Inflammatory macrophage treated with lipopolysaccharide for 4 hours (primary cell): ENCODE measurements at regions not wholly inside any gene's neighbourhood (a gene's known extent, or its start where the extent isn't known, plus 50 kb on each side); places are given as distances from the start of the nearest gene placed in this dataset.
"Not testable (repeated sequence)": the region's sequence is repeated elsewhere in the genome, so short reads cannot be mapped to it uniquely, and the experiment has no call there.

ENCODE experiments used
- DNase-seq: peaks from one replicate; pipeline ENCODE4 v3.0.0-alpha.2; 2020

DNA sequence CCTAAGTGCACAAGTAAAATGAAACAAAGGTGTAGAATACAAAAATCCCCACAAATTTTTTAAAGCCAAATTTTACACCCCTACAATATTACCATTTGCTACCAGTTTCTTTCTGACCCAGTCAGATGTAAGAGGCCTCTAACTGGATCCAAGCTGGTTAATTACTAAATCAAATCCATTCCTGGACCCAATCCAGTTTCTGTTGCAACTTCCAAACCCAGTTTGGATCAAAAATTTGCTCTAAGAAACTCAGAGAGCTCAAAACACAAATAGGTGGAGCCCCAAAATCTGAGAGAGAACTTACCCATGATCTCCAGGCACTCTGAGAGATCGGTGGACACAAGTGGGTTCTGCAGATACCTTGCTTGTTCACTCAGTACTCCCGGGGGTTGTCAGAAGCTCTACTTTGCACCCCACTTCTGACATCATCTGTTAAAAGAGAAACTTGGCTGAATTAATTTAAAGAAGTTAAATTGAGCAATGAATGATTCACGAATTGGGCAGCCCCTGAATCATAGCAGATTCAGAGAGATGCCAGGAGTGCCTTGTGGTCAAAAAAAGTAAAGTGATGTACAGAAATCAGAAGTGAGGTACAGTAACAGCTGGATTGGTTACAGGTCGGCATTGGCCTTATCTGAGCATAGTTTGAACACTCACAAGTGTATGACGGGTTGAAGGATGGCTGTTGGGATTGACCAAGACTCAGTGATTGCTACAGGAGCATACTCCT lies 448.0 kb downstream of the KCNT2 start:
- DNase-seq: peak; percentile 13

DNA sequence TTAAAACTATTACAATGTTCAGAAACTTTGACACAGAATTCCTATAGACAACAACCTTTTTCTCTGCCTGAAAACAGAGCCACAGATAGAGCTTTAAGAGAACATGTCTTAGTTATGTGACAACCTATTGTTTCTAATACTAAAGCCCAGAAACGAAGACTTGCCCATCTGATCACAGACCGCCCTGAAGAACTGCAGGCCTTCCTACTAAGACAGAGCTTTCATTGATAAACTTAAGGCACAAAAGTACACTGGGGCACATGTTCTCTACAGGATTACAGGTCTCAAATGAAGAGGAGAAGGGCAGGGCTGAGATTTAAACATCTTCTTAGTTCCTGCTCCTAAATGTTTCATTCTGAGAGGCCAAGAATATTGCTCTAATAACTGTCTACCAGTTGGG lies 452.7 kb downstream of the KCNT2 start:
- no peak for DNase-seq

DNA sequence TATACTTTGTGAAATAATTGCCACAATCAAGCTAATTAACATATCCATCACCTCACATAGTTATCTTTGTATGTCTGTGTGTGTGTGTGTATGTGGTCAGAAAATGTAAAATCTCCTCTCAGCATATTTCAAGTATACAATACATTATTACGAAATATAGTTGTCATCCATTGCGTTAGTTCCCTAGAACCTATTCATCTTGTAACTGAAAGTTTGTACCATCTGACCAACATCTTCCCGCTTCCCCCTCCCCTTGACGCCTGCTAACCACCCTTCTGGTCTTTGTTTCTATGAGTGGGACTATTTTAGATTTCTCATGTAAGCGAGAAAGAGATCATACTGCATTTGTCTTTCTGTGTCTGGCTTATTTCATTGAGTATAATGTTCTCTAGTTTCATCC lies 455.3 kb downstream of the KCNT2 start:
- peak; percentile 73 for DNase-seq

DNA sequence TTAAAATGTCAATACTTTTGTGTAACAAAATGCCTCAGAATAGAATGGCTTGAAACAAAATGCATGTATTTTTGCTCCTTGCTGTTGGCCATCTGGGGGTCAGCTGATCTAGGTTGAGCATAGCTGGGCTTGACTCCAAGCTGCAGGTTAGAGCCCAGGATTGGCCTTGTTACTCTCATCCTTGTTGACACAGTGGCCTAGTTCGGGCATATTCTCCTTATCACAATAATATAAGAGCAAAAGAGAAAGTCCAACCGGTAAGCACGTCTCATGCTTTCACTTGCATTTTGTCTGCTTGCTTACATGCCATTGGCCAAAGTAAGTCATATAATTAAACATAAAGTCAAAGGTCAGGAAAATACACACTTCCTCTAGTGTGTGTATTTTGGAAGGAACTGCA lies 456.2 kb downstream of the KCNT2 start:
- peak; percentile 47 for DNase-seq

- peak; percentile 27 for DNase-seq
Observed at GRCh38 chr1:196148367-196148970, 459.8 kb downstream of the KCNT2 start.

DNA sequence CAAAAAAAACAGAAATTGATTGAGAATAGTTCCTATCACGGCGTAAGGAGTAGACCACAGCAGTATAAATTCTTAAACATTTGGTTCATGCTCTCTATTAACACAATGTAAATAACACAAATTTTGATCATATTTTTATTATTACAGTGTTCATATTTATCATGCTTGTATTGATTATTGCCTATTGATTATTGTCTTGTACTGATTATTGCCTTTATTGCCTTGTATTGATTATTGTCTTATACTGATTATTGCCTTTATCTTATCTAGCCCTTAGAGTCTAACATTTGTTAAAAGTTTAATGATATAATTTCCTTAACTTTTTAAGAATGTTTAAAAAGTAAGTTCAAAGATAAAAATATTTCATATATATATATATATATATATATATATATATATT lies 460.7 kb downstream of the KCNT2 start:
- no peak for DNase-seq

DNA sequence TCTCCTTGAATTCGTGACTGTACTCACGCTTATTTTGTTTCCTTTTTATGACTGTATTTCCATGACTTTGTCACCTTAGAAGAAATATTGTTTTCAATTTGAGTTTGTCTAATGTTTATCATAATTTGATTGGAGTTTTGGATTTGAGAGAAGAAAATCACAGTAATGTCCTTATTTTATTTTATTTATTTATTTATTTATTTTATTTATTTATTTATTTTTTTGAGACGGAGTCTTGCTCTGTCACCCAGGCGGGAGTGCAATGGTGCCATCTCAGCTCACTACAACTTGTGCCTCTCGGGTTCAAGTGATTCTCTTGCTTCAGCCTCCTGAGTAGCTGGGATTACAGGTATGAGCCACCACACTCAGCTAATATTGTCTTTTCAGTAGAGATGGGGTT lies 463.1 kb downstream of the KCNT2 start:
- not testable (repeated sequence) for DNase-seq

DNA sequence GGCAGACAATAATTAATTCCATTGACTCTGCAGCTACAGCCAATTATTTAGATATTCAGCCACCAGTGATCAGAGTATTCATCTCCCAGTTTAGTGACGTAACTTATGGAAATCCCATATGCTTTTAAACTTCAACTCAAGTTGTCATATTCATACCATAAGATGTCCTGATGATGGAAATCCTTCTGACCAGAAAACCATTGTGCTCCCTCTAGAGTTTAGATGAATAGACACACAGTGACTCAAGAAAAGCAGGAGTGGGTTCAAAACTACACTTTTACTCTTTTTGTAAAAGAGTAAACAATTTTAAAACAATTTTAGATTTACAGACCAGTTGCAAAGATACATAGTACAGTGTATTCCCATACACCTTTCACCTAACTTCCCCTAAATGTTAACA lies 463.7 kb downstream of the KCNT2 start:
- DNase-seq: no peak

DNA sequence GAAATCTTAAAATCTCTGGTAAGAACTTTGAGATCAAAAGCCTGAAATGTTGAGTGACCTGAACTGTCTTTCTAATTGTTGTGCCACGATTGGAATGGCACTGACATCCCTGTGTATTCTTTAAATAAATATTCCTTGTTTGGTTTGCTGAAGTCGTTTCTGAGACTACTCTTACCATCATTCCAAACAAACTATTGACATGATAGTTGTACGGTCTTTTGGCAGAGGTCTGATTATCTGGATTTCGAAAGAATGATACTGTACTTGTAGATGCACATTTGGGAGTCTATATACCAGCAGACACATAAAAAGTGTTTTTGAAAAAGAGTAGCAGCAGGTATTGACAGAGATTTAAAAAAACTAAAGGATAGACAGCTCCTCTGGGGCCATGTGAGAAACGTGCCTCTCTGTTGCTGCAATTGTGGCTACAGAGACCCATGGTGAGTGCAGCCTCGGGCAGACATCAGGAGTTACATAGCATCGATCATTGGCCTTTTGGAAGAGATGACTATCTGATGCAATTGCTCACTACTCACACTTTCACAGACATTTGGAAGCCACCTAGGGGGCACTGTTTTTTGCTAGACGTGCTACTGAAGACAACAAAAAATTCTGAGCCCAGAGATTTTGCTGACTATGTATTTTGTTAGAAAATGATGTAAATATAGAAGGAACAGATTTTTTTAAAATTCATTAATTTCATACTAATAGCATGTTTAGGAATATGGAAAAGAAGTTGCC lies 464.5 kb downstream of the KCNT2 start:
- no peak for DNase-seq

DNA sequence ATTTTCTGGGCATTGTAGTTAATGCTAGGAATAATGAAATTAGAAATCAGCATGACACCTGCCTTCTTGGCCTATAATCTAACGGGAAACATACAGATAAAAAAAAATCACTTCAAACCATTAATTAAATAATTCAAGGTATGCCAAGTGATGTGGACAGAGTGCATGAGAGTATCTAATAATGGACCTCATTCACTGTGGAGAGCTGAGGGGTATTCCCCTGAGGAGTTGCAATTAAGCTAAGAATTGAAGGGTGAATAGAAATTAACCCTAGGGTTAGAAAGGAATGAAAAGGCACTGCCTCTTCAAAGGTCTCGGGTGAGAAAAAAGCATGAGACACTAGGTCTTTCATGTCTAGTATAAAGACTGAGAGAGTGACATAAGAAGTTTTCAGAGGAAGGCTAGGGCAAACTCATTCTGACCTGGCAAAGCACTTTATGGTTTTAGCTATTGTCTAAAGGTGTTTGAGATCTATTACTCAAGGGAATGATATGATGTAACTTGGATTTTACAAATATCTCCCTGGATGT lies 466.1 kb downstream of the KCNT2 start:
- no peak for DNase-seq

- DNase-seq: no peak
Observed at GRCh38 chr1:196136396-196136795, 471.8 kb downstream of the KCNT2 start.

- no peak for DNase-seq
Observed at GRCh38 chr1:196131691-196132090, 476.5 kb downstream of the KCNT2 start.

DNA sequence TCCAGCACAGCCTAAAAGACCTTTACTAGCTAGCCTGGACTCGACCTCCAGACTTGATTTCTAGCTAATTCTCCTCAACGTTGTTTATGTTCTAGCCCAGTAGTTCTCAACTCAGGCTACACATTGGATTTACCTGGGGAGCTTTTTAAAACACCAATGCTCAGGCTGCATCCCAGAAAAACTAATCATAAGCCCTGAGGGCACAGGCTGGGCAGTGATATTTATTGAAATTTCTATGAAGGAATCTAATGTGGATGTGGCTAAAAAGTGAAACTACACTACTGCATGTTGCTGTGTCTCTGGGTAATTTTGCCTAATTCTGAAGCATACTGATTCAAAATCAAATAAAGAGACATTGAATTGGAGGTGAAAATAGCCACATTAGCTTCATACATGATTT lies 479.4 kb downstream of the KCNT2 start:
- no peak for DNase-seq

GRCh38 chr1:196121181-196121580 lies 487.1 kb downstream of the KCNT2 start:
- no peak for DNase-seq

DNA sequence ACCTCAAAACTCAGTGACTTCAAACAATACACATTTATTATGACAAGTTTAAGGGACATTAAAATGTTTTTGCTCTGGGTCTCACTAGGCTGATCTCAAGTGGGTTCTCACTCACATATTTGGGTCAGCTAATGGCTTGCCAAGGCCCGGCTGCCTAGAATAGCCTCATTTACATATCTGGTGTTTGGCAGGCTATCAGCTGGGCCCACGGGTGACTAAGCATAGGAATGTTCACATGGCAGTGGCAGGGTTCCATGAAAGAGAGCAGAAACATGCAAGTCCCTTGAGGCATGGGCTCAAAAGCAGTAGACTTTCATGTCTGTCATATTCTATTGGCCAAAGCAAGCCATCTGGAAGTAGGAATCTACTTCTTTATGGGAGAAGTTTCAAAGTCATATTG lies 492.6 kb downstream of the KCNT2 start:
- no peak for DNase-seq

GRCh38 chr1:196114193-196114592 lies 494.0 kb downstream of the KCNT2 start:
- DNase-seq: no peak

DNA sequence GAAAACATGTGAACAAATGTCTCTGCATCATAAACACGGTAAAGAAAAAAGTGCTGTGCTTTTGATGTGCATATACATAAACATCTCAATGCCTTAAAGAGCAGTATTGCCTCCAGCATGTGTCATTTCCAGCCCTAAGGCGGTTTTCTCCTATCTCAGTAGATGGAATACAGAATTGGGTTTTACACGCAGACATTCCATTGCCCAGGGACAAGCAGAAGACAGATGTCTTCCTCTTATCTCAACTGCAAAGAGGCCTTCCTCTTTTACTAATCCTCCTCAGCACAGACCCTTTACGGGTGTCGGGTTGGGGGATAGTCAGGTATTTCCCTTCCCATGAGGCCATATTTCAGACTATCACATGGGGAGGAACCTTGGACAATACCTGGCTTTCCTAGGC lies 499.2 kb downstream of the KCNT2 start:
- not testable (repeated sequence) for DNase-seq

DNA sequence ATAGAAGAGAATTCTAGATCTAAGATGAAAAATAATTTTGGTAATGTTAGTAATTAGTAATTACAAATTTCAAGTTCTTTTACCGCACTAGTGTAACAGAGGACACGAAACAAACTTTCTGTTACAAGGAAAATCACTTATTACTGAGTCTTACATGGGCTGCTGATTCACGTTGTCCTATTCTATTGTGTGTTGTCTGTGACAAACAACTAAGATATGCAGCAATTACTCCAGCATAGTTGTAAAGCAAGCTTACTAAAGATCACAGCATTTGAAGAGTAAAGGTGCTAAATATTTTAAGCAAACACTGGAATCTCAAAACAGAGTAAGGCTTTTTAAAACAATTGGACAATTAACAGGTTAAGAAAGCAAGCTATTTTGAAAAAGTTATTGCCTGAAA lies 502.3 kb downstream of the KCNT2 start:
- no peak for DNase-seq

DNA sequence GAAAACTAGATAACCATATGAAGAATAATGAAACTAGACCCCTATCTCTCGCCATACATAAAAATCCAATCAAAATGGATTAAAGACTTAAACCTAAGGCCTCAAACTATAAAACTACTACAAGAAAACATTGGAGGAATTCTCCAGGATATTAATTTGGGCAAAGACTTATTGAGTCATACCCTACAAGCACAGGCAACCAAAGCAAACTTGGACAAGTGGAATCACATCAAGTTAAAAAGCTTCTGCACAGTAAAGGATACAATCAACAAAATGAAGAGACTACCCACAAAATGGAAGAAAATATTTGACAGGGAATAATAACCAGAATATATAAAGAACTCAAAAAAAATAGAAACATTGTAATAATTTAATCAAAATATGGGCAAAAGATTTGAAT lies 505.4 kb downstream of the KCNT2 start:
- no peak for DNase-seq

GRCh38 chr1:196098000-196098399 lies 510.2 kb downstream of the KCNT2 start:
- DNase-seq: no peak

GRCh38 chr1:196094821-196095220 lies 513.4 kb downstream of the KCNT2 start:
- DNase-seq: no peak

DNA sequence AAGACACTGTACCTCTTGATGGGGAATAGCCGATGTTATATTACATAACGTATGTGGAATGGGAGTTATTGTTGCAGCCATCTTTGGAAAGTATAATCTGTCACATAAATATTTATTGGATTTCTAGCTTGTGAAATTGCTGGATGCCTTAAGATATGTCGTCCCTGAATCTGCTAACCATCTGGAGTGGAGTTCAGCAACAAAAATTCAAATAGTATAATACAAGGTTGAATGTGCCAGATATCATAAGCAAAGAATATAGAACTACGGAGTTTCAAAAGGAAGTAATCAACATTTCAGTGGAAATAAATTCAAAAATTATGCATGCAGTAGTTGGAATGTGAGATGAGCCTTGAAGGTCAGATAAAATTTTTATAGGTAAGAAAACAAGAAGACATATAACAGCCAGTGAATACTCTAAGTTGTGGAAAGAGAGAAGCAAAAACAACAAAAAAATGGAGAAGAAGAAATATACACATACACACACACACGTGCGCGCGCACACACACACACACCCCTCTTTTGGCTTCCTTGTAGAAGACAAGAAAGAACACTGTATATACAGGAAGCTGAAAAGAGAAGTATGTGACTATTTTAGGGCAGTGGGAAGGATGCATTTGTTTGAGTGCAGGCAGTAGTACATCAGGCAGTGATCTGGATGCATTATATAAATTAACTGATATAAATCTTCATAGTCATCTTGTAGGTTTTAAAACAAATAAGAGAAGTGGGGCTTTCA lies 516.7 kb downstream of the KCNT2 start:
- no peak for DNase-seq

- DNase-seq: no peak
Observed at GRCh38 chr1:196090226-196090625, 518.0 kb downstream of the KCNT2 start.
